Gastroesophageal sphincter (tissue), 3 donors: ENCODE measurements at regions not wholly inside any gene's neighbourhood (a gene's known extent, or its start where the extent isn't known, plus 50 kb on each side); places are given as distances from the start of the nearest gene placed in this dataset.

Experiments used
- EP300 ChIP-seq: sonication (generic); formaldehyde crosslinking; IDR thresholded peaks from one replicate; pipeline ENCODE4 v1.6.1; 2017; ENCODE audit warnings: antibody characterized with exemption, mild to moderate bottlenecking
- POLR2AphosphoS5 ChIP-seq: sonication (generic); formaldehyde crosslinking; IDR thresholded peaks from one replicate; pipeline ENCODE4 v1.6.1; 2017; ENCODE audit warnings: antibody characterized with exemption
- TF ChIP-seq, protein P1 (sequence below), 4 experiments: fragments of 200-600 bp in 2 of 4; fragments of 450-650 bp in 2 of 4; sonication (generic) in 1 of 4; IDR thresholded peaks; one replicate each; pipeline ENCODE4 v1.5.1; 2017 to 2019; ENCODE audit warnings: antibody characterized with exemption in 4 of 4, mild to moderate bottlenecking in 2 of 4, moderate library complexity in 2 of 4

DNA sequence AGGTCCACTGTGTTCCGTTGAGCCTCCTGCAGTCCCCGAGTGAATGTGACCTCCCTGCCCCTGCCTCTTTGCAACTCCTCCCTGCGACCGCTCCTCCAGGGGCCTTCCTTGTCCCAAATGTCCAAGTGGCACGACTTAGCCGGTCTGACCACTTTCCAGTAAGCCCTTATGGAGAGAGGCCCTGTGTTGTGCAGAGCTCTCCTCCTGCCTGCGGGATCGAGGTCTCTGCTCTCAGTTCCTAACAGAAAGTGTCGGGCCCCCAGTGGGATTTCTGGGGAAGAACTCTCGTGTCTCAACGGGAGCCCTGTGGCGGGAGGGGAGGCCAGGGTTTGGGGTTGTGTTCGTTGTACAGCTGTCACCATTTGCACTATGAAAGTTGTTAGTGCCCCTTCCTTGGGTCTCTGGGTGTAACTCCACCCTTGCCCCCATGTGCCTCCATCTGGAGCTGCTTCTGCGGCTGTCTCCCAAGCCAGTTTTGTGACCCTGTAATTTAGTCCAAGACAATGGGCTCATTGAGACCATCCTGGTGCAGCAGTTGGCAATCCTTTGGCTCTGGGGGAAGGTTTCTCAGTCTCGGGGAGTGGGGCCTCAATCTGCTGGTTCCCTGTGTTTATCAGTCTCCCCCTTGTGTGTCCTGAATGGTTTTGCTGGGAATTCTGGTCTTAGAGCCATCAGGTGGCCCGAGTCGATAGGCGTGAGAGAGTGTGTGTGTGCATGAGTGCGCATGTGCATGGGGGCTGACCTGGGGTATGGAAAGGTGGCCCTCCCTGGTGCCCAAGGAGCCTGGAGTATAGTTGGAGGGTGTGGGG, 234.5 kb downstream of the SEC14L1 start:
- TF ChIP-seq, protein P1, sequence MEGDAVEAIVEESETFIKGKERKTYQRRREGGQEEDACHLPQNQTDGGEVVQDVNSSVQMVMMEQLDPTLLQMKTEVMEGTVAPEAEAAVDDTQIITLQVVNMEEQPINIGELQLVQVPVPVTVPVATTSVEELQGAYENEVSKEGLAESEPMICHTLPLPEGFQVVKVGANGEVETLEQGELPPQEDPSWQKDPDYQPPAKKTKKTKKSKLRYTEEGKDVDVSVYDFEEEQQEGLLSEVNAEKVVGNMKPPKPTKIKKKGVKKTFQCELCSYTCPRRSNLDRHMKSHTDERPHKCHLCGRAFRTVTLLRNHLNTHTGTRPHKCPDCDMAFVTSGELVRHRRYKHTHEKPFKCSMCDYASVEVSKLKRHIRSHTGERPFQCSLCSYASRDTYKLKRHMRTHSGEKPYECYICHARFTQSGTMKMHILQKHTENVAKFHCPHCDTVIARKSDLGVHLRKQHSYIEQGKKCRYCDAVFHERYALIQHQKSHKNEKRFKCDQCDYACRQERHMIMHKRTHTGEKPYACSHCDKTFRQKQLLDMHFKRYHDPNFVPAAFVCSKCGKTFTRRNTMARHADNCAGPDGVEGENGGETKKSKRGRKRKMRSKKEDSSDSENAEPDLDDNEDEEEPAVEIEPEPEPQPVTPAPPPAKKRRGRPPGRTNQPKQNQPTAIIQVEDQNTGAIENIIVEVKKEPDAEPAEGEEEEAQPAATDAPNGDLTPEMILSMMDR (IDR thresholded peaks at IDR 0.05) = no peak
- TF ChIP-seq EP300 (no peak), POLR2AphosphoS5 (no peak)
